AG09319 (cell line): ENCODE measurements at regions not wholly inside any gene's neighbourhood (a gene's known extent, or its start where the extent isn't known, plus 50 kb on each side); places are given as distances from the start of the nearest gene placed in this dataset.

Source experiments
- DNase-seq: peaks from one replicate; pipeline ENCODE4 v3.0.0-alpha.2; 2010; ENCODE audit warnings: low read depth; ENCODE audit errors: extremely low read depth
- CTCF ChIP-seq: IDR thresholded peaks from 2 replicates; pipeline ENCODE4 v1.5.1; 2011; ENCODE audit warnings: low read depth, mild to moderate bottlenecking, inconsistent platforms, low read length, moderate library complexity

DNA sequence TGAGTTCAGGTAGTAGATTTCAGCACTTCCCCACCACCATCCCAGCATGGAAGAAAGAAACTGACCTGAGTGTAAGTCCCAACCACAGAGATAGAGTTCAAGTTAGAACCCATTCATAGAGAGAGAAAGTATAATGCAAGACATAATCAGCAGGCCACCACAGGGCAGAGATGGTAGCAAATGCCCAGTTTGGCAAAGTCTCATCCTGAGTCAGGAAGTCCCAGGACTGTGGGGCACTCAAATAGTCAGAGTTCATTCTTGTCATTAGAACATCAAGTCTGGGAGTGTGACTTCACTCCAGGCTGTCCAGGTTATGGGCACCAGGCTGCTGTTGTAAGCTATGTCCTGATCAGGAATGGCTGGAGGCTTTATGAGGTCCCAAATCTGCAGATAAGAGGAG, 72.0 kb upstream of the USP47 start:
- no peak for TF ChIP-seq CTCF
- DNase-seq = no peak

DNA sequence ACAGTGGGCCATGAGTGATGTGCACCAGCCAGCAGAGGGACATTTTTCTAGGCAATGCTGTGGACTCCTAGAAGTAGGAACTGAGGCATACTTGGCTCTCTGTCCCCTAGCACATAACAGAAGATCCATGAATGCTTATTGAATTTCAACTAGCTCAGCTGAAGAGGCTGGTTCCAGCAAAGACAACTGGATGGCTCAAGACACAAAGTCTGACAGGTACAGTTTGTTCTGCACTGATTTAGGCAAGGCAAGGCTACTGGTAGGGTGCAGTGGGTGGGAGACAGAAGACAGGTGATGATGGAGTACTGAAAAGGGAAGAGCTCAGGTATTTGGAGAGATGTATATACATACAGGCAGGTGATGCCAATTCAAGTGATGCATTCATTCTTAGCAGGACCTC, 72.4 kb upstream of the USP47 start:
- DNase-seq = no peak
- no peak for TF ChIP-seq CTCF

GRCh38 chr11:11764423-11764803, 77.4 kb upstream of the USP47 start:
- DNase-seq = no peak
- TF ChIP-seq CTCF = no peak

DNA sequence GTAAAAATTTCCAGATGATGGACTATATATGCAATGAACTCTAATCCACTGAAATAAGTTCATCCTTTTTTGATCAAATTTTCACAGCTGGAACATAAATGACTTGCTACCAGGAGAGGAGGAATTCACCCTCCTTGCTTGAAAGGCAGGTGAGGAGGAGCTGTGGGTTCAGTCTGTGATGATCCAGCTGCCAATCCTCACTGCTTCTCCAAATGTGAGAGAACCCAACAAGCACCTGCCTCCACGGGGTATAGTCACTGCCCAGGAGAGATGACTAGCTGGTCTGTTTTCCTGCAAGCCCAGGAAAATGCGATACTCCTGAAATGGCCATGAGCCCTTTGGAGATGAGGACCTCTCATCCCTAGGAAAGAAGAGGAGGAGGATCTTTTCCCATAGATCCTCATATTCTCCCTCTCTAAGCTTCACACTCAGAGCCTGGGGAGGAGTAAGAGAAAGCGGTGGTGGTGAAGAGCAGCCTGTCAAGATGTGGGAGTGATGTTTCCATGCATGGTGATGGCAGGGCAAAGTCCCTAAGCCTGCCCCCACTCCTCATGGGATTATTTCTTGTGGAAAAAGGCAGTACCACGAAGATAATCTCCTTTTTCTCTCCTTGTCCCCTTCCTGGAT, 77.9 kb upstream of the USP47 start:
- DNase-seq = no peak
- no peak for TF ChIP-seq CTCF

GRCh38 chr11:11760838-11761237, 80.9 kb upstream of the USP47 start:
- TF ChIP-seq CTCF = no peak
- no peak for DNase-seq

- no peak for DNase-seq
- TF ChIP-seq CTCF = no peak
Observed at GRCh38 chr11:11758603-11759196, 83.1 kb upstream of the USP47 start.

GRCh38 chr11:11757909-11758308, 83.9 kb upstream of the USP47 start:
- DNase-seq = no peak
- TF ChIP-seq CTCF = no peak
